NCI-H146 (cell line): ENCODE measurements at regions not wholly inside any gene's neighbourhood (a gene's known extent, or its start where the extent isn't known, plus 50 kb on each side); places are given as distances from the start of the nearest gene placed in this dataset.

Experiments
- DNase-seq: peaks from one replicate; lab custom pipeline; 2025; lab: John Stamatoyannopoulos, UW

- peak; percentile 26 for DNase-seq
Observed at GRCh38 chr13:24083141-24083540, 77.4 kb upstream of the SPATA13 start.

- peak; percentile 67 for DNase-seq
Observed at GRCh38 chr13:24083722-24084421, 76.6 kb upstream of the SPATA13 start.

GRCh38 chr13:24085662-24086061 lies 74.9 kb upstream of the SPATA13 start:
- peak; percentile 33 for DNase-seq

GRCh38 chr13:24086642-24087041 lies 73.9 kb upstream of the SPATA13 start:
- DNase-seq, result no peak

GRCh38 chr13:24087605-24088225 lies 72.8 kb upstream of the SPATA13 start:
- DNase-seq, result no peak

GRCh38 chr13:24090049-24090448 lies 70.5 kb upstream of the SPATA13 start:
- no peak for DNase-seq

GRCh38 chr13:24091080-24091479 lies 69.4 kb upstream of the SPATA13 start:
- no peak for DNase-seq

- no peak for DNase-seq
Observed at GRCh38 chr13:24092108-24092507, 68.4 kb upstream of the SPATA13 start.

GRCh38 chr13:24093047-24093446 lies 67.5 kb upstream of the SPATA13 start:
- no peak for DNase-seq

GRCh38 chr13:24096659-24097058 lies 63.9 kb upstream of the SPATA13 start:
- no peak for DNase-seq

- no peak for DNase-seq
Observed at GRCh38 chr13:24097064-24097463, 63.5 kb upstream of the SPATA13 start.

GRCh38 chr13:24097667-24098066 lies 62.9 kb upstream of the SPATA13 start:
- DNase-seq, result no peak

GRCh38 chr13:24099490-24099889 lies 61.0 kb upstream of the SPATA13 start:
- DNase-seq, result no peak

GRCh38 chr13:24100188-24100587 lies 60.3 kb upstream of the SPATA13 start:
- DNase-seq, result no peak

GRCh38 chr13:24103782-24104372 lies 56.6 kb upstream of the SPATA13 start:
- no peak for DNase-seq

GRCh38 chr13:24104723-24105122 lies 55.8 kb upstream of the SPATA13 start:
- no peak for DNase-seq

- DNase-seq, result no peak
Observed at GRCh38 chr13:24106429-24106828, 54.1 kb upstream of the SPATA13 start.

GRCh38 chr13:24107955-24108614 lies 52.4 kb upstream of the SPATA13 start:
- DNase-seq, result no peak

GRCh38 chr13:24108615-24108965 lies 51.9 kb upstream of the SPATA13 start:
- DNase-seq, result no peak

GRCh38 chr13:24110011-24110410 lies 50.5 kb upstream of the SPATA13 start:
- no peak for DNase-seq
